ENCODE measurements at regions not wholly inside any gene's neighbourhood (a gene's known extent, or its start where the extent isn't known, plus 50 kb on each side); places are given as distances from the start of the nearest gene placed in this dataset.

DNA sequence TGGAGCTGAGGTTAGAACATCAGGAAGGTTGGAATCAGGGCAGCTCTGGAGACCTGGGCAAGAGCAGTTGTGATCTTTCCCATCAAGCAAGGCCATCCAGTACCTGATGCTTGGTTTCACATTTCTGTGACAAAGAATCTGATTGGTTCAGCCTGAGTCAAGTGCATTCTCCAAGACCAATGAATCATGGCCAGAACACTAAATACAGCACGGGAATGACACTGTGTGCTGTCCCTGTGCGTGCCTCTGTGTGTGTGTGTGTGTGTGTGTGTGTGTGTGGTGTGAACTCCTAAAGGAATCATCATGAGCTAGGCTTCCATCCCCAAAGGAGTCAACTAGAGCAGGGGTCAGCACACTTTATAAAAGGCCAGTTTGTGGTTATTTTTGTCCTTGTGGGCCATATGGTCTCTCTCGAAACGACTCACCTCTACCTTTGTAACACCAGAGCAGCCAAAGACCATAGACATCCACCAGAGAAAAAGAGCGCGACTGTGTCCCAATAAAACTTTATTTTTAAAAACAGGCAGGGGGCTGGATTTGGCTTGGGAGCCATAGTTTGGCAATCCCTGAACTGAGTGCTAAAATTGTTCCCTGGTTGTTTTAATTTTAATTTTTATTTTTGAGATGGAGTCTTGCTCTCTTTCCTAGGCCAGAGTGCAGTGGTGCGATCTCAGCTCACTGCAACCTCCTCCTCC is 99.7 kb downstream of the INHBB start:
- TF ChIP-seq, protein P1, sequence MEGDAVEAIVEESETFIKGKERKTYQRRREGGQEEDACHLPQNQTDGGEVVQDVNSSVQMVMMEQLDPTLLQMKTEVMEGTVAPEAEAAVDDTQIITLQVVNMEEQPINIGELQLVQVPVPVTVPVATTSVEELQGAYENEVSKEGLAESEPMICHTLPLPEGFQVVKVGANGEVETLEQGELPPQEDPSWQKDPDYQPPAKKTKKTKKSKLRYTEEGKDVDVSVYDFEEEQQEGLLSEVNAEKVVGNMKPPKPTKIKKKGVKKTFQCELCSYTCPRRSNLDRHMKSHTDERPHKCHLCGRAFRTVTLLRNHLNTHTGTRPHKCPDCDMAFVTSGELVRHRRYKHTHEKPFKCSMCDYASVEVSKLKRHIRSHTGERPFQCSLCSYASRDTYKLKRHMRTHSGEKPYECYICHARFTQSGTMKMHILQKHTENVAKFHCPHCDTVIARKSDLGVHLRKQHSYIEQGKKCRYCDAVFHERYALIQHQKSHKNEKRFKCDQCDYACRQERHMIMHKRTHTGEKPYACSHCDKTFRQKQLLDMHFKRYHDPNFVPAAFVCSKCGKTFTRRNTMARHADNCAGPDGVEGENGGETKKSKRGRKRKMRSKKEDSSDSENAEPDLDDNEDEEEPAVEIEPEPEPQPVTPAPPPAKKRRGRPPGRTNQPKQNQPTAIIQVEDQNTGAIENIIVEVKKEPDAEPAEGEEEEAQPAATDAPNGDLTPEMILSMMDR (IDR thresholded peaks at IDR 0.05; ENCODE audit: low read length): no peak
- no peak for TF ChIP-seq EZH2 (IDR thresholded peaks at IDR 0.05; ENCODE audit: borderline replicate concordance, low read length)

Data from OCI-LY1 (cell line).